Heart right ventricle (tissue), 16 donors: ENCODE measurements at regions not wholly inside any gene's neighbourhood (a gene's known extent, or its start where the extent isn't known, plus 50 kb on each side); places are given as distances from the start of the nearest gene placed in this dataset.

Experiments used
- ATAC-seq, 8 donors: fragments of 200-7000 bp; cut with Tn5 transposase; one replicate each; pipeline ENCODE4 v1.9.1; 2020; ENCODE audit warnings: mild to moderate bottlenecking in 8 of 8, moderate library complexity in 8 of 8, moderate number of reproducible peaks in 1 of 8
- DNase-seq, 2 donors: peaks; one replicate each; pipeline ENCODE4 v3.0.0-alpha.2; 2020
- H3K27ac ChIP-seq, 10 donors: fragments of 200-600 bp; sonication (generic) in 2 of 10; one replicate each; pipeline versions ENCODE4 v1.5.0 to v1.8.0; 2020 to 2022; ENCODE audit warnings: mild to moderate bottlenecking in 3 of 10
- H3K27me3 ChIP-seq, 7 donors: fragments of 200-600 bp; one replicate each; pipeline ENCODE4 v1.8.0; 2021 to 2022; ENCODE audit warnings: mild to moderate bottlenecking in 2 of 7
- H3K36me3 ChIP-seq, 9 donors: fragments of 200-600 bp; sonication (generic) in 1 of 9; one replicate each; pipeline versions ENCODE4 v1.5.0 to v1.8.0; 2020 to 2022; ENCODE audit warnings: mild to moderate bottlenecking in 2 of 9
- H3K4me1 ChIP-seq, 9 donors: fragments of 200-600 bp; sonication (generic) in 1 of 9; one replicate each; pipeline versions ENCODE4 v1.5.0 to v1.8.0; 2020 to 2022; ENCODE audit warnings: mild to moderate bottlenecking in 4 of 9
- H3K4me3 ChIP-seq, 10 donors: fragments of 200-600 bp; sonication (generic) in 2 of 10; one replicate each; pipeline versions ENCODE4 v1.5.0 to v1.8.0; 2020 to 2022; ENCODE audit warnings: mild to moderate bottlenecking in 7 of 10, moderate library complexity in 2 of 10
- H3K9me3 ChIP-seq, 11 donors: fragments of 200-600 bp in 10 of 11; sonication (generic) in 2 of 11; one replicate each; pipeline versions ENCODE4 v1.5.0 to v1.8.0; 2013 to 2022; ENCODE audit warnings: mild to moderate bottlenecking in 2 of 11, control low read depth in 1 of 11, moderate library complexity in 1 of 11
- WGBS, 2 donors: extraction: QIAGEN DNeasy Blood & Tissue Kit; methylation state at CpG; one replicate each; pipeline ENCODE4 v1.1.7; 2013; ENCODE audit warnings: inconsistent platforms in 1 of 2; 5-methylcytosine and 5-hydroxymethylcytosine counted together
- intact Hi-C, 10 donors: fragments of 100-400 bp; cut with DNase I; formaldehyde crosslinking; loops; one replicate each; pipeline versions ENCODE4 v1.11.1 to v1.14.2; 2022
- TF ChIP-seq, protein P1 (sequence below), 9 donors: fragments of 200-600 bp; sonication (generic) in 2 of 9; IDR thresholded peaks; one replicate each; pipeline versions ENCODE4 v1.5.0 to v1.8.0; 2021 to 2022; ENCODE audit warnings: antibody characterized with exemption in 9 of 9, mild to moderate bottlenecking in 5 of 9, moderate library complexity in 1 of 9
- donor health status: Arrhythmogenic right ventricular cardiomyopathy.
- donor health status: ischemic (EF 13 %, LVEDD 7.1; RV severe dilation, severe dysfunction).
- donor health status: healthy with polysubstance abuse.
- donor health status: DM: no; HTN: yes; CAD: no.
- donor health status: DM: no; HTN: no; CAD: no.
- donor health status: ischemic (EF 25% LVEDD 6.9; RV normal size, moderate dysfunction).
- donor health status: ischemic (EF 25% LVEDD 5.7; RV mildly dilated, moderate dysfunction).
- donor health status: healthy.
- donor health status: DM: yes; HTN: yes; CAD: no.
- donor health status: Ischemic cardiomyopathy.
- donor health status: ischemic (EF 35%, LVEDD 5.7; RV mildly dilated, moderate dysfunction).
- donor health status: nonischemic (EF 11% LVEDD 7.7; RV severe dilation, severe dysfunction).
- donor health status: DM: yes; HTN: yes; CAD: no.
- donor health status: PGD.
- donor health status: ischemic (EF 29% LVEDD 5.4; RV normal size, mild dysfunction).
- donor health status: nonischemic (EF 23%, LVEDD 6.1; RV moderate dilation, normal function).

DNA sequence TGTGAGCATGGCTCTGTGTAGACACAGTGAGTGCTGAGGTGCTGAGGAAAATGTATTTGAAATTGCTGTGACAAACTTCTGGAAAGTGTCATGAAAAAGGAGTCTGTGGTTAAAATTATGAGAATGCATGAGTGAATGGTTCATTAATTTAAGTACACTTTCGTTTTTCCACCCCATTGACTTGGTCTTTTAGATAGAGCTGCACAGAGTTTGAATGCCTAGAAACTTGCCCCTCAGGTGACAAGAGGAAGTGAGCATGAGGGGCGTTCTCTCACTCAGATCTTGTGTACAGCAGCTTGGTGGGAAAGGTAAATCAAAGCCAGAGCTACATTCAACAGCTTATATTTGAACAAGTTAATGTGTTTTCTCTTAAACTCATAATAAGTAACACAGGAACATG, 296.8 kb downstream of the WDR72 start:
- Histone ChIP-seq H3K9me3 (peaks cover 0 to 13% (median 0%) of the 10 kb centered on the region in 11 donors), H3K27me3 (peaks cover 0 to 4% (median 0%) of the 10 kb centered on the region in 7 donors), H3K4me3 (no peak overlapping the region), H3K27ac (no peak overlapping the region), H3K4me1 (no peaks in the 10 kb centered on the region), H3K36me3 (no peaks in the 10 kb centered on the region)
- intact Hi-C loops, result no loop called here
- DNase-seq (no peak), ATAC-seq (no peak)
- 55 to 56% methylated on average over 2 of the region's 2 CpGs for WGBS, 2 donors
- TF ChIP-seq, protein P1, sequence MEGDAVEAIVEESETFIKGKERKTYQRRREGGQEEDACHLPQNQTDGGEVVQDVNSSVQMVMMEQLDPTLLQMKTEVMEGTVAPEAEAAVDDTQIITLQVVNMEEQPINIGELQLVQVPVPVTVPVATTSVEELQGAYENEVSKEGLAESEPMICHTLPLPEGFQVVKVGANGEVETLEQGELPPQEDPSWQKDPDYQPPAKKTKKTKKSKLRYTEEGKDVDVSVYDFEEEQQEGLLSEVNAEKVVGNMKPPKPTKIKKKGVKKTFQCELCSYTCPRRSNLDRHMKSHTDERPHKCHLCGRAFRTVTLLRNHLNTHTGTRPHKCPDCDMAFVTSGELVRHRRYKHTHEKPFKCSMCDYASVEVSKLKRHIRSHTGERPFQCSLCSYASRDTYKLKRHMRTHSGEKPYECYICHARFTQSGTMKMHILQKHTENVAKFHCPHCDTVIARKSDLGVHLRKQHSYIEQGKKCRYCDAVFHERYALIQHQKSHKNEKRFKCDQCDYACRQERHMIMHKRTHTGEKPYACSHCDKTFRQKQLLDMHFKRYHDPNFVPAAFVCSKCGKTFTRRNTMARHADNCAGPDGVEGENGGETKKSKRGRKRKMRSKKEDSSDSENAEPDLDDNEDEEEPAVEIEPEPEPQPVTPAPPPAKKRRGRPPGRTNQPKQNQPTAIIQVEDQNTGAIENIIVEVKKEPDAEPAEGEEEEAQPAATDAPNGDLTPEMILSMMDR (IDR thresholded peaks at IDR 0.05), result no peak

GRCh38 chr15:53461677-53462076, 297.8 kb downstream of the WDR72 start:
- peaks cover 0 to 4% (median 0%) of the 10 kb centered on the region in 7 donors for H3K27me3 ChIP-seq
- H3K27ac ChIP-seq, result no peak overlapping the region
- DNase-seq, result no peak
- peaks cover 0 to 10% (median 0%) of the 10 kb centered on the region in 11 donors for H3K9me3 ChIP-seq
- intact Hi-C loops, result no loop called here
- no peaks in the 10 kb centered on the region for H3K36me3 ChIP-seq
- no peaks in the 10 kb centered on the region for H3K4me1 ChIP-seq
- TF ChIP-seq, protein P1 (IDR thresholded peaks at IDR 0.05), result no peak
- no peak overlapping the region for H3K4me3 ChIP-seq
- no peak for ATAC-seq
- WGBS, 2 donors, result 89 to 95% methylated on average over 3 of the region's 3 CpGs

- Histone ChIP-seq H3K4me3 (no peak overlapping the region), H3K27ac (no peak overlapping the region), H3K4me1 (no peaks in the 10 kb centered on the region), H3K27me3 (peaks cover 0 to 4% (median 0%) of the 10 kb centered on the region in 7 donors), H3K36me3 (no peaks in the 10 kb centered on the region), H3K9me3 (peaks cover 0 to 10% (median 0%) of the 10 kb centered on the region in 11 donors)
- DNase-seq (no peak), ATAC-seq (no peak)
- intact Hi-C loops, result no loop called here
- WGBS, 2 donors, result 58 to 70% methylated on average over 1 of the region's 1 CpG
- TF ChIP-seq, protein P1 (IDR thresholded peaks at IDR 0.05), result no peak
Measured at GRCh38 chr15:53458736-53459135, 300.7 kb downstream of the WDR72 start.

- TF ChIP-seq, protein P1 (IDR thresholded peaks at IDR 0.05), result no peak
- intact Hi-C loops, result no loop called here
- Histone ChIP-seq H3K4me1 (no peaks in the 10 kb centered on the region), H3K4me3 (no peak overlapping the region), H3K27me3 (peaks cover 0 to 4% (median 0%) of the 10 kb centered on the region in 7 donors), H3K27ac (no peak overlapping the region), H3K9me3 (peaks cover 0 to 10% (median 0%) of the 10 kb centered on the region in 11 donors), H3K36me3 (no peaks in the 10 kb centered on the region)
- no peak for DNase-seq
- WGBS, 2 donors, result 56 to 66% methylated on average over 3 of the region's 3 CpGs
- no peak for ATAC-seq
Measured at GRCh38 chr15:53457479-53457878, 302.0 kb downstream of the WDR72 start.
